Heart right ventricle (tissue), 16 donors: ENCODE measurements at regions not wholly inside any gene's neighbourhood (a gene's known extent, or its start where the extent isn't known, plus 50 kb on each side); places are given as distances from the start of the nearest gene placed in this dataset.

Experiments
- ATAC-seq, 8 donors: fragments of 200-7000 bp; cut with Tn5 transposase; one replicate each; pipeline ENCODE4 v1.9.1; 2020; ENCODE audit warnings: mild to moderate bottlenecking in 8 of 8, moderate library complexity in 8 of 8, moderate number of reproducible peaks in 1 of 8
- DNase-seq, 2 donors: peaks; one replicate each; pipeline ENCODE4 v3.0.0-alpha.2; 2020
- H3K27ac ChIP-seq, 10 donors: fragments of 200-600 bp; sonication (generic) in 2 of 10; one replicate each; pipeline versions ENCODE4 v1.5.0 to v1.8.0; 2020 to 2022; ENCODE audit warnings: mild to moderate bottlenecking in 3 of 10
- H3K27me3 ChIP-seq, 7 donors: fragments of 200-600 bp; one replicate each; pipeline ENCODE4 v1.8.0; 2021 to 2022; ENCODE audit warnings: mild to moderate bottlenecking in 2 of 7
- H3K36me3 ChIP-seq, 9 donors: fragments of 200-600 bp; sonication (generic) in 1 of 9; one replicate each; pipeline versions ENCODE4 v1.5.0 to v1.8.0; 2020 to 2022; ENCODE audit warnings: mild to moderate bottlenecking in 2 of 9
- H3K4me1 ChIP-seq, 9 donors: fragments of 200-600 bp; sonication (generic) in 1 of 9; one replicate each; pipeline versions ENCODE4 v1.5.0 to v1.8.0; 2020 to 2022; ENCODE audit warnings: mild to moderate bottlenecking in 4 of 9
- H3K4me3 ChIP-seq, 10 donors: fragments of 200-600 bp; sonication (generic) in 2 of 10; one replicate each; pipeline versions ENCODE4 v1.5.0 to v1.8.0; 2020 to 2022; ENCODE audit warnings: mild to moderate bottlenecking in 7 of 10, moderate library complexity in 2 of 10
- H3K9me3 ChIP-seq, 11 donors: fragments of 200-600 bp in 10 of 11; sonication (generic) in 2 of 11; one replicate each; pipeline versions ENCODE4 v1.5.0 to v1.8.0; 2013 to 2022; ENCODE audit warnings: mild to moderate bottlenecking in 2 of 11, control low read depth in 1 of 11, moderate library complexity in 1 of 11
- CTCF ChIP-seq, 9 donors: fragments of 200-600 bp; sonication (generic) in 2 of 9; IDR thresholded peaks; one replicate each; pipeline versions ENCODE4 v1.5.0 to v1.8.0; 2021 to 2022; ENCODE audit warnings: antibody characterized with exemption in 9 of 9, mild to moderate bottlenecking in 5 of 9, moderate library complexity in 1 of 9
- WGBS, 2 donors: extraction: QIAGEN DNeasy Blood & Tissue Kit; methylation state at CpG; one replicate each; pipeline ENCODE4 v1.1.7; 2013; ENCODE audit warnings: inconsistent platforms in 1 of 2; 5-methylcytosine and 5-hydroxymethylcytosine counted together
- intact Hi-C, 10 donors: fragments of 100-400 bp; cut with DNase I; formaldehyde crosslinking; loops; one replicate each; pipeline versions ENCODE4 v1.11.1 to v1.14.2; 2022
- donor health status: Arrhythmogenic right ventricular cardiomyopathy.
- donor health status: ischemic (EF 13 %, LVEDD 7.1; RV severe dilation, severe dysfunction).
- donor health status: healthy with polysubstance abuse.
- donor health status: DM: no; HTN: yes; CAD: no.
- donor health status: DM: no; HTN: no; CAD: no.
- donor health status: ischemic (EF 25% LVEDD 6.9; RV normal size, moderate dysfunction).
- donor health status: ischemic (EF 25% LVEDD 5.7; RV mildly dilated, moderate dysfunction).
- donor health status: healthy.
- donor health status: DM: yes; HTN: yes; CAD: no.
- donor health status: Ischemic cardiomyopathy.
- donor health status: ischemic (EF 35%, LVEDD 5.7; RV mildly dilated, moderate dysfunction).
- donor health status: nonischemic (EF 11% LVEDD 7.7; RV severe dilation, severe dysfunction).
- donor health status: DM: yes; HTN: yes; CAD: no.
- donor health status: PGD.
- donor health status: ischemic (EF 29% LVEDD 5.4; RV normal size, mild dysfunction).
- donor health status: nonischemic (EF 23%, LVEDD 6.1; RV moderate dilation, normal function).

GRCh38 chr2:5036256-5036655 is 655.9 kb upstream of the SOX11 start:
- TF ChIP-seq CTCF (IDR thresholded peaks at IDR 0.05) = no peak
- no peak overlapping the region for H3K27ac ChIP-seq

GRCh38 chr2:5039241-5039975 is 652.8 kb upstream of the SOX11 start:
- WGBS, 2 donors = 83 to 87% methylated on average over 6 of the region's 6 CpGs
- ATAC-seq = no peak
- intact Hi-C loops = no loop called here

More at GRCh38 chr2:5036256-5036655, 655.9 kb upstream of the SOX11 start:
- Histone ChIP-seq H3K4me1 (no peaks in the 10 kb centered on the region), H3K4me3 (no peak overlapping the region), H3K27me3 (no peaks in the 10 kb centered on the region), H3K9me3 (peaks cover 0 to 10% (median 0%) of the 10 kb centered on the region in 11 donors), H3K36me3 (no peaks in the 10 kb centered on the region)
- ATAC-seq = no peak
- intact Hi-C loops = no loop called here
- no peak for DNase-seq
- WGBS, 2 donors = 72 to 83% methylated on average over 4 of the region's 4 CpGs

GRCh38 chr2:5040571-5040970 is 651.6 kb upstream of the SOX11 start:
- intact Hi-C loops = no loop called here
- WGBS, 2 donors = 84% methylated on average over 3 of the region's 3 CpGs
- no peaks in the 10 kb centered on the region for H3K4me1 ChIP-seq

More at GRCh38 chr2:5039241-5039975, 652.8 kb upstream of the SOX11 start:
- no peak for DNase-seq
- no peaks in the 10 kb centered on the region for H3K4me1 ChIP-seq
- no peaks in the 10 kb centered on the region for H3K36me3 ChIP-seq
- no peak for TF ChIP-seq CTCF (IDR thresholded peaks at IDR 0.05)
- no peaks in the 10 kb centered on the region for H3K27me3 ChIP-seq
- no peak overlapping the region for H3K27ac ChIP-seq
- no peak overlapping the region for H3K4me3 ChIP-seq
- H3K9me3 ChIP-seq = peaks cover 0 to 15% (median 0%) of the 10 kb centered on the region in 11 donors

GRCh38 chr2:5041501-5041900 is 650.7 kb upstream of the SOX11 start:
- TF ChIP-seq CTCF (IDR thresholded peaks at IDR 0.05) = no peak
- Histone ChIP-seq H3K4me3 (no peak overlapping the region), H3K36me3 (no peaks in the 10 kb centered on the region), H3K9me3 (peaks cover 0 to 15% (median 0%) of the 10 kb centered on the region in 11 donors), H3K27me3 (no peaks in the 10 kb centered on the region), H3K4me1 (no peaks in the 10 kb centered on the region), H3K27ac (no peak overlapping the region)
- 85 to 91% methylated on average over 2 of the region's 2 CpGs for WGBS, 2 donors
- DNase-seq = no peak
- intact Hi-C loops = no loop called here
- ATAC-seq = no peak

More at GRCh38 chr2:5040571-5040970, 651.6 kb upstream of the SOX11 start:
- Histone ChIP-seq H3K4me3 (no peak overlapping the region), H3K27ac (no peak overlapping the region), H3K9me3 (peaks cover 0 to 15% (median 0%) of the 10 kb centered on the region in 11 donors), H3K27me3 (no peaks in the 10 kb centered on the region), H3K36me3 (no peaks in the 10 kb centered on the region)
- no peak for TF ChIP-seq CTCF (IDR thresholded peaks at IDR 0.05)
- no peak for DNase-seq
- no peak for ATAC-seq
